OCI-LY3 (cell line): ENCODE measurements at regions not wholly inside any gene's neighbourhood (a gene's known extent, or its start where the extent isn't known, plus 50 kb on each side); places are given as distances from the start of the nearest gene placed in this dataset.

ENCODE experiments used
- EZH2phosphoT487 ChIP-seq: fragments of 200-600 bp; shearing (Covaris generic); IDR thresholded peaks from 2 replicates; pipeline ENCODE4 v1.6.1; 2018; ENCODE audit warnings: antibody characterized with exemption, mixed run types, low read depth
- TF ChIP-seq, protein P1 (sequence below): fragments of 200-600, 300-600 bp; sonication (generic); IDR thresholded peaks from 2 replicates; pipeline ENCODE4 v1.5.1; 2014; ENCODE audit warnings: antibody characterized with exemption, low read length, low read depth

DNA sequence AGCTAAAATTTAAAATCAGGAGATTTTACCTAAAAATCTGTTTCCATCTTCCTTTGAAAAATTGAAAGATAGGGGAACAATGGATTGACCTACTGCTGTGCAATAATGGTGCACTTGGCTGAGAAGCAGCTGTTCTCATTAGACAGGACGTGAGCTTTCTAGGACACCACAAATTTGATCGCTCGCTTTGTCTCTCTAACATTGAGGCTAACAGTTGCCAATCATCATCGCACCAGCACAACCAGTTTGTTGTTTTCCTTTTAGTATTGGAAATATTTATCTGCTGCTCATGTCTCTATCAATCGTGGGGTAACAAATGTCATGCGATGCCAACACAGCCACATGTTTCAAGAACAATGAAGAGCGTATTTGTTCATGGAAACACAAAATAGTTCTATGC is 228.8 kb upstream of the P2RY1 start:
- TF ChIP-seq, protein P1, sequence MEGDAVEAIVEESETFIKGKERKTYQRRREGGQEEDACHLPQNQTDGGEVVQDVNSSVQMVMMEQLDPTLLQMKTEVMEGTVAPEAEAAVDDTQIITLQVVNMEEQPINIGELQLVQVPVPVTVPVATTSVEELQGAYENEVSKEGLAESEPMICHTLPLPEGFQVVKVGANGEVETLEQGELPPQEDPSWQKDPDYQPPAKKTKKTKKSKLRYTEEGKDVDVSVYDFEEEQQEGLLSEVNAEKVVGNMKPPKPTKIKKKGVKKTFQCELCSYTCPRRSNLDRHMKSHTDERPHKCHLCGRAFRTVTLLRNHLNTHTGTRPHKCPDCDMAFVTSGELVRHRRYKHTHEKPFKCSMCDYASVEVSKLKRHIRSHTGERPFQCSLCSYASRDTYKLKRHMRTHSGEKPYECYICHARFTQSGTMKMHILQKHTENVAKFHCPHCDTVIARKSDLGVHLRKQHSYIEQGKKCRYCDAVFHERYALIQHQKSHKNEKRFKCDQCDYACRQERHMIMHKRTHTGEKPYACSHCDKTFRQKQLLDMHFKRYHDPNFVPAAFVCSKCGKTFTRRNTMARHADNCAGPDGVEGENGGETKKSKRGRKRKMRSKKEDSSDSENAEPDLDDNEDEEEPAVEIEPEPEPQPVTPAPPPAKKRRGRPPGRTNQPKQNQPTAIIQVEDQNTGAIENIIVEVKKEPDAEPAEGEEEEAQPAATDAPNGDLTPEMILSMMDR = no peak
- no peak for TF ChIP-seq EZH2phosphoT487
